DMS 273 treated with DMSO at 0.1 percent for 48 hours (cell line): ENCODE measurements at regions not wholly inside any gene's neighbourhood (a gene's known extent, or its start where the extent isn't known, plus 50 kb on each side); places are given as distances from the start of the nearest gene placed in this dataset.
A peak's percentile ranks its signal among the peaks of the same experiment; 100 is the strongest.
"Not testable (repeated sequence)": the region's sequence is repeated elsewhere in the genome, so short reads cannot be mapped to it uniquely, and the experiment has no call there.

Experiments used
- DNase-seq: peaks from one replicate; lab custom pipeline; 2025; lab: John Stamatoyannopoulos, UW

- no peak for DNase-seq
Measured at GRCh38 chr1:29590583-29591565, 354.6 kb downstream of the PTPRU start.

- DNase-seq = not testable (repeated sequence)
Measured at GRCh38 chr1:29589716-29590115, 353.4 kb downstream of the PTPRU start.

- no peak for DNase-seq
Measured at GRCh38 chr1:29586991-29587745, 350.8 kb downstream of the PTPRU start.

- DNase-seq = no peak
Measured at GRCh38 chr1:29586215-29586614, 349.9 kb downstream of the PTPRU start.

GRCh38 chr1:29585656-29586055 lies 349.3 kb downstream of the PTPRU start:
- DNase-seq = no peak

DNA sequence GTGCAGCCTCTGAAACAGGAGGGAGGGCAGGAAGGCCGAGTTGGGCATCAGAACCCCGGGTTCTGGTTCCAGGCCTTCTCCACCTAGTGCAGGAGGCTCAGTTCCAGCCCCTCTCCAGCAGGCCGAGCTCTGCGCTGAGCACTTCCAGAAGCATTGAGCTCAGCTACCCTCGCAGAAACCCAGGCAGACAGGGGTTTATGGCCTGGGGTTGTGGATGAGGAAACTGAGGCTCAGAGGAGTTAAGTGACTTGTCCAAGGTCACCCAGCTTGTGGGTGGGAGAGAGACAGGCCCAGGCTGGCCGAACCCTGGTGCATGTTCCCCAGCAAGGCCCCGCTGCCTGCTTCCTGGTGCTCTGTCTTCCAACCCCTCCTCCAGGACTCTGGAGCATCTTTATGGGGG lies 348.9 kb downstream of the PTPRU start:
- no peak for DNase-seq

DNA sequence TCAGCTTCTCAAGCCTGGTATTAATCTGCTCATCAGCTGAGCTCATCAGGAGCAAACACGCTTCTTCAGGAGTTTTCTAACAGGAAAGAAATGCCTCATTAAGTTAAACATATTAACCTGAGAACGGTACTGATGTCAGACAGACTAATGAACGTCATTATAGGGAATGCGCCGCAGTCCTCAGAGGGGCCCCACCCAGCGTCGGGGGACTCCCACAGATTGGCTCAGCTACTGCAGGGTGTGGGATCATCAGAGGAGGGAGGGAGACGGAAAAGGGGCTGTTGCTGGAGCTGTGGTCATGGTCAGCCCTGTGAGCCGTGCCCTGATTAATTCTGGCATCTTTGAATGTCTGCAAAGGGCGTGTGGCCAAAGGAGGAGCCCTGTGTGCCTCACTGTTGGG lies 348.5 kb downstream of the PTPRU start:
- DNase-seq = no peak

- no peak for DNase-seq
Measured at GRCh38 chr1:29584362-29584761, 348.0 kb downstream of the PTPRU start.

DNA sequence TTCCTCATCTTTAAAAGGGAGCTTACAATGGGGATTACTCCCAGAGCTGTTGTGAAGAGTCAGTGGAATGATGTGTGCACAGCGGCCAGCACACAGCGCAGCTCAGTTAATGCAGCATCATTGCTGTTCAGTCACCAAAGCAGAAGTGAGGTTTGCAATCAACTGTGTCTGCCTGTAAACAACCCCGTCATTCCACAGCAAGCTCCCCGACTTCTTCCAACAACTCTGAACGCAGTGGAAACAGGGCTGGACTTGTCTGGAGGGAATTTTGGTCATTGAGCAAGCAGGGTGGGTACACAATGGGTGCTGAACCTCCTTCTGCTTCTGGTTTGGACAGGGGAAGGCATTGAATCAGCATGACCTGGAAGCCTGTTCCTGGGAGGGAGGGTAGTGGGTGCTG lies 347.4 kb downstream of the PTPRU start:
- DNase-seq = no peak

GRCh38 chr1:29581256-29581655 lies 344.9 kb downstream of the PTPRU start:
- DNase-seq = no peak

- DNase-seq = no peak
Measured at GRCh38 chr1:29579821-29580425, 343.6 kb downstream of the PTPRU start.

GRCh38 chr1:29577512-29577911 lies 341.2 kb downstream of the PTPRU start:
- DNase-seq = no peak

GRCh38 chr1:29576510-29576909 lies 340.2 kb downstream of the PTPRU start:
- DNase-seq = no peak

GRCh38 chr1:29575826-29576225 lies 339.5 kb downstream of the PTPRU start:
- no peak for DNase-seq

DNA sequence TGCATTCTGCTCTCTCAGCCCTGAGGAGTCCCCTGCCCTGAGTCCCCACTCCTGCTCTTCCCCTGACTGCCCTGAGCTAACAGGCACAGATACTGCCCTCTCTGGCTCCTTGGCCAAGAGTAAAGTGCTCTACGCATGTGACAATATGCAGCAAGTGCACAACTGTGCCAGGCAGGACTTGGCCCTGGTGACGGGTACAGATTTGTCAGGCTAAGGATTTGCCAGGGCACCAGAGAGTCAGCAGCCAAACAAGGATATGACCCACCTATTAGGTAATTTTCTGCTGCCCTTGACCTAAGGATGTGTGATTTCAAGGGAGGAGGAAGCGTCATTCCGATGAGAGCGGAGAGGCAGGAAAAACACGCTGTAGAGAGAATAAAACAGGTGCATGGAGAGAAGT lies 339.0 kb downstream of the PTPRU start:
- DNase-seq = no peak

GRCh38 chr1:29574871-29575270 lies 338.5 kb downstream of the PTPRU start:
- DNase-seq = no peak

DNA sequence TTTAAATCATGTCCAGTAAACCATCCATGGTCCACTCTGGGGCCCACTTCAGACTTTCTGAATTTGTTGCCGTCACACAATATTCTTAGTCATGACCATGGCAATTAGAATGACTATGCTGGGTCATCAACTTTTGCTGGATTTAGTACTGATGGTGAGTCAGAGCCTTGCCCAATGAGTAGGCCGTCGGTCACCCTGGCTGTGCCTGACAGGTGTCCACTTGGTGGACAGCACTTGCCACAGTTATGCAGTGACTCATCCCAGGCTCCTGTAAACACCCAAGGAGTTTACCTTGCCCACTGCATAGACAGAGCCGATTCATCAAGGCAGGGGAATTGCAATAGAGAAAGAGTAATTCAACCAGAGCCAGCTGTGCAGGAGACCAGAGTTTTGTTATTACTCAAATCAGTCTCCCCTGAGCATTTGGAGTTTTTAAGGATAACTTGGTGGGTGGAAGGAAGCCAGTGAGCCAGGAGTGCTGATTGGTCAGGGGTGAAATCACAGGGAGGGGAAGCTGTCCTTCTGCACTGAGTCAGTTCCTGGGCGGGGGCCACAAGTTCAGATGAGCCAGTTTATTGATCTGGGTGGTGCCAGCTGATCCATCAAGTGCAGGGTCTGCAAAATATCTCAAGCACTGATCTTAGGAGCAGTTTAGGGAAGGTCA lies 333.8 kb downstream of the PTPRU start:
- DNase-seq = no peak

DNA sequence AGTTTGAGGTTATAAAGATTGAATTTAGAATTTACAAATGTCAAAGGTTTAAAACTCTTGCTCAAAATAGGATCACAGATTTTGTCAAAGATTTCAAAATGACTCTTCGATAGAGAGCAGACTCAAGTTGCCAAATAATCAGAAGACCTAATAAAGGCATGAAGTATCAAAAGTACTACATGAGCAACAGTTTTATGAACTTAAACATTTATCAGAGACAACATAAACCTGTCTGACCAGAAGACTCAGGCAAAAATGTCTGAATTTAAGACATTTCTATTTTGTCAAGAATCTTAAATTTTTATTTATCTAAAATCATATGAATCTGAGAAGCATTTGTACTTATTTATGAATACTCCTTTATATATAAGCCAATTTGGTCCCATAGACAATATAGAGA lies 330.9 kb downstream of the PTPRU start:
- no peak for DNase-seq

GRCh38 chr1:29565490-29565889 lies 329.2 kb downstream of the PTPRU start:
- no peak for DNase-seq

DNA sequence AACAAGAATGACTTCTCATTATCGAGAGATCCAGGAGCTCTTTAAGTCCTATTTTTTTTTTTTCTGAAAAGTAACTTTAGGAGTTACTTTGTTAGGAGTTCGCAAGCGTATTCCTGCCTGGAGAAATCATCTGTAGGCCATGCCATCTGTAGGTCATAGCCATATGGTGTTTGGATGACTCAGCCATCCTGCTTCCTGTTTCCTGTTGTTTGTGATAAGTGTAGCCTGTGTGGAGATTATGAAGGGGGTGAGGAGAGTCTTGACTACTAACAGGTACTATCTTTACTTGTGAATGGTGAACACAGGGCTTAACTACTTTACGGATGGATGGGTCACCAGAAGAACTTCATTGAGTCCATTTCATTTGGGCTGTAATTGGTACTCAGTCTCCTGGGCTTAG lies 327.2 kb downstream of the PTPRU start:
- DNase-seq = peak; percentile 74

DNA sequence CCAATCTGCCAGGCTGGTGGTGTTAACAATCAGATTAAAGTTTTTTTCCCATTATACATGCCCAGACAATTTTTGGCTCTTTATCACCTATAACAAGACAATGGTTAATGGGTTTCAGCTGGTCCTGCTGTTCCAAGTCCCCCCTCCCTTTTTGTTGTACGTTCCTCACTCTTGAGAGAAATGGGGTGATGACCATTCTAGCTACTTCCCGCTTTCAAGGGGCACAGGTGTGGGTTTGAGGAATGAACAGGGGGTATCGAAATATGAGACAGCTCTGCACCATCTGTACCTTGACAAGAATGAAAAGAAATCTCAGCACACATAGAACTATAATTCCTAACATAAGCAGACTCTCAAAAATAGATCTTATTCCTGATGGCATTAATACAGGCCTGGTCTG lies 326.8 kb downstream of the PTPRU start:
- DNase-seq = peak; percentile 67

- DNase-seq = no peak
Measured at GRCh38 chr1:29559056-29559455, 322.7 kb downstream of the PTPRU start.
